Umbilical cord (tissue), 1 donor: ENCODE measurements at regions not wholly inside any gene's neighbourhood (a gene's known extent, or its start where the extent isn't known, plus 50 kb on each side); places are given as distances from the start of the nearest gene placed in this dataset.
"Not testable (repeated sequence)": the region's sequence is repeated elsewhere in the genome, so short reads cannot be mapped to it uniquely, and the experiment has no call there.

Experiments
- DNase-seq: peaks from one replicate; pipeline ENCODE4 v3.0.0-alpha.2; 2015; ENCODE audit warnings: low spot score

DNA sequence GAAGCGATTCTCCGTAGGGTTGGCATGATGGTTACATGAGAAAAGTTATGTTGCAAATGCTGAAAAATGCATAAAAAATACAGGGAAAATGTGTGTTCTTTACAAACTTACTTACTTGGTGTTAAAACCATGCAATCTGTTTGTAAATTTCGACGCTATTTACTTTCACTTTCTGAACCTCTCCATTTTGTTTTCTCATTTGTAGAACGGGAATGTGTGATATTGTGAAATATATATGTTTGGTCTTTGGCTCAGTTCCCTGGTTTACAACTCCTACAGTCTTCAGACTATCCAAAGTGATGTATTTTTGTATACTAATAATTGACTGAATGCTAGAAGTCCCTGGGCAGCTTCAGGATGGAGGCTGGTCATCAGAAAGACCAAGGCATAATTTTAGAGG, 982.3 kb downstream of the ADGRL2 start:
- DNase-seq = no peak

DNA sequence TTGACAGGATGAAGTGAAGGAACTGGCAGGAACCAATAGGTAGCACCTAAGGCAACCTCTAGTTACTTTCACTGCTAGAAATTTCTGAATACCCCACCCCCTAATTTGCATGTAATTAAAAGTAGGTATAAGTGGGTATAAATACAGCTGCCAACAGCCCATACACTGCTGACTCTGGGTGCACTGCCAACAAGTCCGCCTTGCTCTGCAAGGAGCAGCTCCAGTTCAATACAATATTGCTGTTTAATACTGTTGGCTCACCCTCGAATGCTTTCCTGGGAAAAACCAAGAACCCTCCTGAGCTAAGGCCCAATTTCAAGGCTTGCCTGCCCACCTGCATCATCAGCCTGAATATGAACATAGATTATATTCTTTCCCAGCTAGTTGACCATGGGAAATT, 981.9 kb downstream of the ADGRL2 start:
- no peak for DNase-seq

DNA sequence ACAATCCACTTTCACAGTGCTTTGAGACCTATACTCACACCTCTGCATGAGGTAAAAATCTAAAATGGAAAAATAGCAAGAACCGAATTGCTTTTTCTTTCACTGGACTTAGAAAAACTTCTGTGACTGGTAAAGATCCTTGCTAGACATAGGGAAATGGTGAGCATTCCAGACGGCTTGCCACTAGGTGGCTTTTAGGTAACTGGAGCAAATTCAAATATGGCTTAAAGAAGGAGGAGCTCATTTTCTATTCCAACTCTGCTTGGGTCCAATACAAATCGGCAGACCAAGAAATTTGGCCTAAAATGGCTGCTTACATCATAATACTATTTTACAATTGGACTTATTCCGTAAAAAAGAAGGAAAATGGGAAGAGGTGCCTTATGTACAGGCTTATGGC, 977.9 kb downstream of the ADGRL2 start:
- DNase-seq = no peak

- no peak for DNase-seq
Observed at GRCh38 chr1:82777240-82777639, 976.5 kb downstream of the ADGRL2 start.

- DNase-seq = not testable (repeated sequence)
Observed at GRCh38 chr1:82776730-82777129, 976.0 kb downstream of the ADGRL2 start.

GRCh38 chr1:82775406-82776000, 974.8 kb downstream of the ADGRL2 start:
- no peak for DNase-seq

DNA sequence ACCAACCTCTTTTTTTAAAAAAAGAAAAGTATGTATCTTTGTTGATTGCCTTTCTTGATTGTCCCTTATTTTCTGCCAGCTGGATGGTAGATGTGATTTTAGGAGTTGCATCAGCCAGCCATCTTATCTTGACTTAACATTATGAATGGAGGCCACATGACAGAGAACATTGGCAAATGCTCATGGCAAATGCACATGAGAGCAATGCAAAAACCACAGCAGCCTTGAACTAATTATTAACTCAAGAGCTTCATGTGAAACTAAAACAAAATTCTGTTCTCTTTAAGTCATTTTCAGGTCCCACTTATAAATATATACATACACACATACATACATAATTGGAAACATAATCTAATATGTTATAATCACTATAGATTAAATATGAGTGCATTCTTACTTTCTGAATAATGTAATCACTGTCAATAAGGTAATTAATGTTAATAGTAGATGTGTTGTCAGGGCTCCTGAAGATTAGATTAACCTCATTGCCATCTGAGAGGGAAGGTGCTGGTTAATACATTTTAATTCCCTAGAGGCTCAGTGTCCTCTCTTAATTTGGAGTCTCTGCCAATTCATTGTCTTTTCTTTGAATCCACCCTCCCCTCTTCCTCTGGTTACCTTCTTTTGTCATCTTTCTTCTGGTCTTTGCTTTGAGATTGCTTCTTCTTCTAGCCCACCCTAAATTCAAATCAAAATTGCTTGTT, 962.2 kb downstream of the ADGRL2 start:
- no peak for DNase-seq

GRCh38 chr1:82759035-82759434, 958.3 kb downstream of the ADGRL2 start:
- DNase-seq = no peak

DNA sequence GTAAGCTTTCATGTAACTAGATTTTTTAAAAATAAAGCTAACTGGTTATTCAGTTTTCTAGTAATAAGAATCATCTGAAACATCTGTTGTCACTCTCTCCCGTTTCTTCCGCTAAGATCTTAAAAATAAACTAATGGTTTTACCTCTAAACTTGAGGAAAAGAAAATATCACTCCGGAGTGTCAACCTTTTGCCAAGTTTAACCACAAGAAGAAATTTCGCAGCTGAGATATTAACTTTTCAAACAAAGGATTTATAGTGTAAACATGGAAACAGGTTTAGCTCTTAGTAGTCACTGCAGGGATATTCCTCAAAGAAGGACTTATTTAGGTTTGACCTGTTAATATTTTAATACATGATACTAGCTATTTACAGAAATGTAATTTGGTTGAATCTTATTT, 954.9 kb downstream of the ADGRL2 start:
- DNase-seq = no peak

DNA sequence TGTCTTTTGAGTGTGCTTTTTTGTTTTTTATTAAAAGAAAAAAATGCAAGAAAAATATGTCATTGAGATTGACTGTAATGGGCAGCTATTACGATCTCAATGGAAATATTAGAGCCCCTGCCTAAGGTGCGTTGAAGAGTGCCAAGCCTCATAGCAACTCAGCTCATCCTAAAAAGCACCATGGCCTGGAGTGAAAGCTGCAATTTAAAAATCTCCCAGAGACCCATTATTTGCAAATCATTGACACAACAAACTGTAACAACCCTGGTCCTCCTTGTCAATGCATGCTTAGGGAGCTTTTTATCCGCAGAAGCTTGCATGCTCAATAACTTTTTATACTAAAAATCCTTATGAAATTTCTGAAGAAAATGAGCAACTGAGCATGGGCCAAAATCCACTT, 954.5 kb downstream of the ADGRL2 start:
- no peak for DNase-seq

- peak; percentile 14 for DNase-seq
Observed at GRCh38 chr1:82752046-82752445, 951.3 kb downstream of the ADGRL2 start.

DNA sequence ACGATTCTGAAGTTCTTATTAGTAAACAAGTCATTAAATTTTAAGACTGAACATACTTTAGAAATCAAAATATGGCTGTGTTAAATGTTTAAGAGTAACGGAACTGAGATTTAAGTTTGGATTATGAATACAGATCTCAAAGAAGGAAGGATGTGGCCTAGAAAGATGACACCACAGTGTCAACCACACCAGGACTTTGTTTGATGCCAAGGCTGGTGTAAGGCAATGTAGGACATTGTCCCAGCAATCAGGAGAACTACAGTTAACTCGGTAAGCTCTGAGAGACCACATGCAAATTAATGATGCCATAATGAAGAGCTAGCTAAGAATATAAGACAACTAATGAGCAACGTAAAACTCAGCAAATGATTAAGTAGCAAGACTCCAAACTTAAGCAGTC, 932.9 kb downstream of the ADGRL2 start:
- no peak for DNase-seq

DNA sequence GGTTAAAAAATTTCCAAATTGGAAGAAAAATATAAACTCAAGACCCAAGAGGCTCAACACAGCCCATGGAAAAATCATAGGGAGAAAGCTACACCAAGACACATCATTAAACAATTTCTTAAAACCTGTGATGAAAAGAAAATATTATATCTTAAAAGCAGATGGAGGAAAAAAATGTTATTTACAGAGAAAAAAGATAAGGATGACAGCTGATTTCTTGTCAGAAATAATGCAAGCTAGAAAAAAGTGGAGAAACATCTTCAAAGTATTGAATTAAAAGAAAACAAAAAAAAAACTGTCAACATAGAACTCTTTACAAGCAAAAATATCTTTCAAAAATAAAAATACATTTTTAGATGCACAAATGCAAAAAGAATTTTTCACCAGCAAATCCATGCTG, 930.5 kb downstream of the ADGRL2 start:
- DNase-seq = no peak

GRCh38 chr1:82728206-82728605, 927.5 kb downstream of the ADGRL2 start:
- no peak for DNase-seq

GRCh38 chr1:82724246-82724645, 923.5 kb downstream of the ADGRL2 start:
- no peak for DNase-seq

DNA sequence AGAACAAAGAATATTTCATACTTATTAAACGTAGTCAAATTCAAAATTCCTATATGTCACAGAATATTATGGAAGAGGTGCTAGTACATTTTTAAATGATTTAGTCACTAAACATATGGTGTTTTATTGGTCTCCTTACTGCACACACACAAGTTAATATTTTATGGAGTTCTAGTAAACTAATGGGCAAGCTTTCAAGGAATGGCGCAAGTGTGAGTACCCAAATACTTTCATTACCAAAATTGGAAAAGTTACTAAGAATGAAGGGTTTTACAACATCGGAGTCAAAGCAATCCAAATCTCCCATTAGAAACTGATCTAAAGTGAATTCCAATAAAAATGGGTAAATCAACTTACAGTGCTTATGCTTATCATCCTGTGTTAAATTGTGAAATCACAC, 921.9 kb downstream of the ADGRL2 start:
- no peak for DNase-seq

DNA sequence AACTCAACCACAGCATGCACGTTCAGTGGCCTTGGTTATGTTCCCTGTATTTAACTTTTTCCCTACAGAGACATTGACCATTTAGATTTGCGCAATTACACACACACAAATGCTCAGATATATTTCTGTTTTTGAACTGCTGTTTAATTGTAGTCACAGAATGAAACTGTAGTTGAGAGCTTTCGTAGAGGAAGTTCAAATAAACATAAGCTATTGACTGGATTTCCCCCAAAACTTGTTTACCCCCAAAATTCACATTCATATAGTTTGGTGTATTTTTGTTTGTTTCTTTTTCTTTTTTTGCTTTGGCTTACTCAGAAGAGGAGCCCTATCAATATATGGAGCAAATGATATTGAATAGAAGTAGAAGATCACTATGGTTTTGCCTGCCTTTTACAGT, 921.0 kb downstream of the ADGRL2 start:
- no peak for DNase-seq

DNA sequence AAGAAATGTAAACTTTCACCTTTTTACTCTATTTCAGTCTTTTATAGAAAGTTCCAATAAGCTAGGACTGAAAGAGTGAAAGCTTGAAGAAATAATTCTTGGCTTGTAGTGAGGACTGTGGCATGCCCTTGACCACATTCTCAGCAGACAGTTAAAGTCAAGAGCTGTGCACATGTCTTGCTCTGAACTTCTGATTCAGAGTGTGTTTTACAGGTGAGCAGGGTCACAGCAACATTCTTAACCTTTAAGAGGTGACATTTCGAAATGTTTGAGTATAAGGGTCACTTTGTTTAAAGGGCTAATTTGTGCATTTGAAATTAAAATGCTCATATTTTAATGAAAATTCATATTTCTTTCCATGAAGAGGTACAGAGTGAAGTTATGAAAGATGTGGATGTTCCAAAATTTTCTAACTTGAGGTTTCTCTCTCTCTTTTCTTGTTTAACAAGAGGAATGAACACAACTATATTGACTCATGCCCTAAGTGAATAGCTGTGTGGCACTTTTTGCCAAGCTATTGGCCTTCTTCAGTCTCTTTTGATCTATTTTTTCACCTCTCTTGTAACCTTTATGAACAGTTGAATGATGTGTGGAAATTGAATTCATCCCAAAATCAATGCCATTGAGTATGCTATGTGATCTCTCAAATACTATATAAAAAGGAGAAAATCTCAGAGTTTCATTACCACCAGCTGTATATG, 918.1 kb downstream of the ADGRL2 start:
- no peak for DNase-seq

DNA sequence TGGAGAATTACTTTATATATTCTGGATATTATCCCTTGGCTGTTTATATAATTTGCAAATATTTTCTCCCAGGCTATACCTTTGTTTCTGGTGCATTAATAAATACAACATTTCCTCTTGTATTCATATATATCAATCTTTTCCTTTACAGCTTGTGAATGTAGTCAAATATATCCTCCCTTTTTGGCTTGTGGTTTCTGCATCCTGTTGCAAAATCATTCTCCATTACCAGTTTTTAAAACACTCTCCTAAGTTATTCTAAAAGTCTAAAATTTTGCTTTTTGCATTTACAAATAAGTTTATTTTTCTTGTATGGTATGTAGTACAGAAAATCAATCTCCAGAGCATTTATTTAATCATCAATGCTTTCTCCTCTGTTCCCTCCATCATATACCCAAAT, 909.4 kb downstream of the ADGRL2 start:
- DNase-seq = no peak

DNA sequence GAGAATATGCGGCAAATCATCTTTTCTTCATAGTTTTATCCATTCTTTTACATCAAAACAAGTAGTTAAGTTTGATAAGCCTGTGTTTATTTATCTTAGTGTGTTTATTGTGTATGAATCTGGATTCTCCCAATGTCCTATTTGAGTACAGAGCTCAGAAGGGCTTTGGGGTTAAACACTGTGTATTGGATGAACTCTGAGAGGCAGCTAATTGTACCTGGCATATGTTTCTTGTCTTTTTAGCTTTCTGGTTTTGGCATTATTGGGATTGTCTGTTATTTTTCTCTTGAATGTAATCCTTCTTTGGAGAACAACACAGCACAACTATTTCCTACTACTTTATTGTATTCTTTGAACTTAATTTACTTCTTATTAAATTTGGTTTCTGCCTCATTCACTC, 906.9 kb downstream of the ADGRL2 start:
- no peak for DNase-seq

- no peak for DNase-seq
Observed at GRCh38 chr1:82706741-82707140, 906.0 kb downstream of the ADGRL2 start.

- no peak for DNase-seq
Observed at GRCh38 chr1:82704966-82705365, 904.2 kb downstream of the ADGRL2 start.

- peak; percentile 61 for DNase-seq
Observed at GRCh38 chr1:82704393-82704792, 903.7 kb downstream of the ADGRL2 start.
